ENCODE measurements at regions not wholly inside any gene's neighbourhood (a gene's known extent, or its start where the extent isn't known, plus 50 kb on each side); places are given as distances from the start of the nearest gene placed in this dataset.

DNA sequence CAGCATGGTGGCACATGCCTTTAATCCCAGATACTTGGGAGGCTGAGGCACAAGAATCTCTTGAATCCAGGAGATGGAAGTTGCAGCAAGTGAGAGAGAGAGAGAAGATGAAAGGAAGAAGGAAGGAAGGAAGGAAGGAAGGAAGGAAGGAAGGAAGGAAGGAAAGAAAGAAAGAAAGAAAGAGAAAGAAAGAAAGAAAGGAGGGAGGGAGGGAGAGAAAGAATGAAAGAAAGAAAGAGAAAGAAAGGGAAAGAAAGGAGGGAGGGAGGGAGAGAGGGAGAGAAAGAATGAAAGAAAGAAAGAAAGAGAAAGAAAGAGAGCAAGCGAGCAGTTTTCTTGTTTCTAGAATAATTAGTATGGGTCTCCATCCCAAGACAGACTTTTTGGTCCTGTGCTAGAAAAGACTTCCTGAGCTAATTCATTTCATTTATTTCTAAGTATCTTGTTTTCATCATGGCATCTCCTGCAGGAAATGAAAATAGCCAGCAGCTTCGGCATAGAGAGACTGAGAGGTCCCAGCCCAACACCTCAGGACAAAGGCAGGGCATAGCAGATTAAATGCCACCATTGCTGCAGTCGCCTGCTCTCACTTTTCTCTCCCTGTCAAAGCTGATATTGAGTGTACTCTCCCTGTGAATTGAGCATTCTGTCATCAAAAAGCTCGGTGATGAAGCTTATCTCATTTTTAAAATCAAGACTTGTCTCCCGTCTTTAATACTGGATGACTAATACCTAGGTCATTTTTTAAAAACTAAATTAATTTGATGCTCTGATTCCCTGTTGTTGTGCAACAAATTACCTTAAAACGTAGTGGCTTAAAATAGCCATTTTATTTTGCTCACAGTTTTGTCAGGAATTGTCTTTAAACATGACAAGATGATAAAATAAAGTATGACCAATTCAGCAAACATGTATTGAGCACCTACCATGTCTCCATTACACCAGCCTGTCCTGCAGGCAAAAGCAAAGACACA, 91.8 kb upstream of the ADRA1B start:
- peaks cover 11% of the 10 kb centered on the region for H3K4me1 ChIP-seq (ENCODE audit: control insufficient read depth, insufficient read depth, low read length)
- no peak overlapping the region for H3K4me2 ChIP-seq (ENCODE audit: control insufficient read depth, insufficient read depth)
- DNase-seq (ENCODE audit: low read depth, low spot score) = no peak
- FAIRE-seq = no peak
- H3K9ac ChIP-seq (ENCODE audit: control insufficient read depth, insufficient read depth, low read length) = no peak overlapping the region
- SMC1A ChIA-PET (ENCODE audit: uncharacterized antibody, unreplicated experiment) = no interaction called here
- intact Hi-C loops (cut with micrococcal nuclease; ENCODE audit: unreplicated experiment) (no loop called here), in situ Hi-C loops (cut with MboI) (no loop called here)
- WGBS (ENCODE audit: insufficient coverage, insufficient replicate concordance, low lambda C conversion rate, missing lambda C conversion rate) = 31% methylated on average over 6 of the region's 6 CpGs
- POLR2A ChIA-PET = no interaction called here
- H3K36me3 ChIP-seq (ENCODE audit: control insufficient read depth in 2 of 2, insufficient read depth in 2 of 2, low read length in 1 of 2) = no peaks in the 10 kb centered on the region
- TF ChIP-seq MTA2 (IDR thresholded peaks at IDR 0.05; ENCODE audit: low read depth) (no peak), CBFB (IDR thresholded peaks at IDR 0.05; ENCODE audit: low read depth) (no peak), KDM1A (IDR thresholded peaks at IDR 0.05; ENCODE audit: borderline replicate concordance) (no peak), SP1 (IDR thresholded peaks at IDR 0.05; ENCODE audit: low read depth, low read length) (no peak), FOXM1 (IDR thresholded peaks at IDR 0.05; ENCODE audit: low read depth, low read length) (no peak), PKNOX1 (IDR thresholded peaks at IDR 0.05) (no peak), KAT2A (conservative IDR thresholded peaks at IDR 0.05; ENCODE audit: control insufficient read depth, low read depth, low read length) (no peak), SMAD1 (IDR thresholded peaks at IDR 0.05; ENCODE audit: low read depth, partially characterized antibody) (no peak), ZNF217 (IDR thresholded peaks at IDR 0.05) (no peak), HDGF (IDR thresholded peaks at IDR 0.05) (no peak)
- TF ChIP-seq, protein P1, sequence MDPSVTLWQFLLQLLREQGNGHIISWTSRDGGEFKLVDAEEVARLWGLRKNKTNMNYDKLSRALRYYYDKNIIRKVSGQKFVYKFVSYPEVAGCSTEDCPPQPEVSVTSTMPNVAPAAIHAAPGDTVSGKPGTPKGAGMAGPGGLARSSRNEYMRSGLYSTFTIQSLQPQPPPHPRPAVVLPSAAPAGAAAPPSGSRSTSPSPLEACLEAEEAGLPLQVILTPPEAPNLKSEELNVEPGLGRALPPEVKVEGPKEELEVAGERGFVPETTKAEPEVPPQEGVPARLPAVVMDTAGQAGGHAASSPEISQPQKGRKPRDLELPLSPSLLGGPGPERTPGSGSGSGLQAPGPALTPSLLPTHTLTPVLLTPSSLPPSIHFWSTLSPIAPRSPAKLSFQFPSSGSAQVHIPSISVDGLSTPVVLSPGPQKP (IDR thresholded peaks at IDR 0.05; ENCODE audit: low read depth, low read length) = no peak
- no peaks in the 10 kb centered on the region for H4K20me1 ChIP-seq (ENCODE audit: control insufficient read depth, insufficient read depth)
- H3K27ac ChIP-seq (ENCODE audit: control insufficient read depth, insufficient read depth) = no peak overlapping the region
- no TSS peak for BruUV-seq (replicated peaks)
- CTCF ChIA-PET = no interaction called here
- no peak overlapping the region for H3K4me3 ChIP-seq
- ATAC-seq = no peak
- no peak overlapping the region for H2AFZ ChIP-seq (ENCODE audit: control insufficient read depth, low read depth, low read length)
- no peaks in the 10 kb centered on the region for H3K79me2 ChIP-seq (ENCODE audit: control insufficient read depth, insufficient read depth, low read length)
- H3K9me3 ChIP-seq (replicated peaks; ENCODE audit: control insufficient read depth, insufficient read depth, low read length) = no peaks in the 10 kb centered on the region
- RAD21 ChIA-PET (ENCODE audit: unreplicated experiment) = no interaction called here
- no peaks in the 10 kb centered on the region for H3K27me3 ChIP-seq (replicated peaks in 1 of 2; ENCODE audit: control insufficient read depth in 2 of 2, insufficient read depth in 2 of 2, low read length in 1 of 2)

Data from GM12878 (cell line).